ENCODE measurements at regions not wholly inside any gene's neighbourhood (a gene's known extent, or its start where the extent isn't known, plus 50 kb on each side); places are given as distances from the start of the nearest gene placed in this dataset.

- no peak for DNase-seq
- no TSS peak for BruUV-seq (replicated peaks)
- no peaks in the 10 kb centered on the region for H3K4me1 ChIP-seq (replicated peaks; ENCODE audit: insufficient read depth)
- no peak overlapping the region for H3K4me3 ChIP-seq
- no peaks in the 10 kb centered on the region for H3K27me3 ChIP-seq (ENCODE audit: insufficient read depth, low read depth)
- no peaks in the 10 kb centered on the region for H3K9me3 ChIP-seq (ENCODE audit: insufficient read depth, low read depth)
- TF ChIP-seq EZH2 (IDR thresholded peaks at IDR 0.05; ENCODE audit: low read depth) (no peak), CTCF (conservative IDR thresholded peaks at IDR 0.05) (no peak)
- no peak overlapping the region for H3K27ac ChIP-seq
- POLR2A ChIA-PET (ENCODE audit: unreplicated experiment) = no interaction called here
- intact Hi-C loops (cut with micrococcal nuclease; ENCODE audit: unreplicated experiment) = no loop called here
- peaks cover 49% of the 10 kb centered on the region for H4K20me1 ChIP-seq (ENCODE audit: insufficient read depth)
- H3K4me2 ChIP-seq = no peak overlapping the region
- CTCF ChIA-PET = no interaction called here
- H2AFZ ChIP-seq = no peak overlapping the region
- H3K79me2 ChIP-seq (ENCODE audit: low read depth) = no peaks in the 10 kb centered on the region
- no peaks in the 10 kb centered on the region for H3K36me3 ChIP-seq (ENCODE audit: low read depth)
- no peaks in the 10 kb centered on the region for H3K9me2 ChIP-seq (ENCODE audit: insufficient read depth)
- H3F3A ChIP-seq (ENCODE audit: insufficient read depth, low read depth) = 0 out of 2 replicates have a peak, but pooled peaks cover 3% of the 10 kb centered on the region
Observed at GRCh38 chr11:70586261-70587074, 188.1 kb downstream of the CTTN start.

GRCh38 chr11:70587075-70587389 lies 188.7 kb downstream of the CTTN start:
- Histone ChIP-seq H3K9me2 (ENCODE audit: insufficient read depth) (no peaks in the 10 kb centered on the region), H3K27me3 (ENCODE audit: insufficient read depth, low read depth) (no peaks in the 10 kb centered on the region), H4K20me1 (ENCODE audit: insufficient read depth) (peaks cover 49% of the 10 kb centered on the region), H3K4me2 (no peak overlapping the region), H3F3A (ENCODE audit: insufficient read depth, low read depth) (0 out of 2 replicates have a peak, but pooled peaks cover 3% of the 10 kb centered on the region), H3K4me1 (replicated peaks; ENCODE audit: insufficient read depth) (no peaks in the 10 kb centered on the region), H3K36me3 (ENCODE audit: low read depth) (no peaks in the 10 kb centered on the region), H3K27ac (no peak overlapping the region), H3K79me2 (ENCODE audit: low read depth) (no peaks in the 10 kb centered on the region), H3K9me3 (ENCODE audit: insufficient read depth, low read depth) (no peaks in the 10 kb centered on the region), H3K4me3 (no peak overlapping the region), H2AFZ (no peak overlapping the region)
- ChIA-PET CTCF (no interaction called here), POLR2A (ENCODE audit: unreplicated experiment) (no interaction called here)
- peak in 1 of 2 experiments; percentile 42 for DNase-seq
- no TSS peak for BruUV-seq (replicated peaks)
- TF ChIP-seq EZH2 (IDR thresholded peaks at IDR 0.05; ENCODE audit: low read depth) = no peak
- TF ChIP-seq CTCF (conservative IDR thresholded peaks at IDR 0.05) = no peak
- intact Hi-C loops (cut with micrococcal nuclease; ENCODE audit: unreplicated experiment) = no loop called here

- Histone ChIP-seq H2AFZ (no peak overlapping the region), H3K27me3 (ENCODE audit: insufficient read depth, low read depth) (no peaks in the 10 kb centered on the region), H3K79me2 (ENCODE audit: low read depth) (no peaks in the 10 kb centered on the region), H3K27ac (no peak overlapping the region), H3K9me2 (ENCODE audit: insufficient read depth) (no peaks in the 10 kb centered on the region), H4K20me1 (ENCODE audit: insufficient read depth) (peaks cover 42% of the 10 kb centered on the region), H3K9me3 (ENCODE audit: insufficient read depth, low read depth) (no peaks in the 10 kb centered on the region), H3K36me3 (ENCODE audit: low read depth) (no peaks in the 10 kb centered on the region), H3F3A (ENCODE audit: insufficient read depth, low read depth) (0 out of 2 replicates have a peak, but pooled peaks cover 3% of the 10 kb centered on the region), H3K4me3 (no peak overlapping the region), H3K4me2 (no peak overlapping the region), H3K4me1 (replicated peaks; ENCODE audit: insufficient read depth) (no peaks in the 10 kb centered on the region)
- intact Hi-C loops (cut with micrococcal nuclease; ENCODE audit: unreplicated experiment) = no loop called here
- ChIA-PET POLR2A (ENCODE audit: unreplicated experiment) (no interaction called here), CTCF (no interaction called here)
- no peak for DNase-seq
- no TSS peak for BruUV-seq (replicated peaks)
- TF ChIP-seq EZH2 (IDR thresholded peaks at IDR 0.05; ENCODE audit: low read depth) (no peak), CTCF (conservative IDR thresholded peaks at IDR 0.05) (no peak)
Observed at GRCh38 chr11:70590356-70590991, 192.1 kb downstream of the CTTN start.
